H1 (cell line): ENCODE measurements at regions not wholly inside any gene's neighbourhood (a gene's known extent, or its start where the extent isn't known, plus 50 kb on each side); places are given as distances from the start of the nearest gene placed in this dataset.

ENCODE experiments used
- CTCF ChIA-PET: fragments of 300-600 bp; sonication (Branson Sonifier 250); formaldehyde crosslinking; loops from one replicate; lab custom pipeline; 2021; ENCODE audit not compliant: partially characterized antibody; lab: Charles Lee
- POLR2A ChIA-PET: fragments of 300-600 bp; sonication (Branson Sonifier 250); formaldehyde crosslinking; loops from one replicate; lab custom pipeline; 2021; ENCODE audit warnings: inconsistent platforms; ENCODE audit not compliant: partially characterized antibody; lab: Charles Lee
- DNase-seq, 2 experiments: peaks; one replicate each; pipeline versions ENCODE4 v3.0.0 to v3.0.0-alpha.2; 2010 to 2022; ENCODE audit warnings: low spot score in 2 of 2, low read depth in 1 of 2, mixed read lengths in 1 of 2
- FAIRE-seq: peaks from 2 replicates; lab custom pipeline; 2011; peaks lifted over from hg19 to GRCh38; lab: Jason Lieb, UNC
- H2AFZ ChIP-seq: 2 replicates; pipeline ENCODE4 v1.8.1; 2012; ENCODE audit warnings: low read length, inconsistent platforms
- H2AK5ac ChIP-seq: 2 replicates; pipeline ENCODE4 v1.6.1; 2013; ENCODE audit warnings: low read depth, low read length
- H2BK120ac ChIP-seq: replicated peaks from 2 replicates; pipeline ENCODE3; 2013; ENCODE audit warnings: low read depth, low read length, inconsistent platforms
- H2BK12ac ChIP-seq: 2 replicates; pipeline ENCODE4 v1.6.1; 2013; ENCODE audit warnings: low read depth, low read length
- H2BK15ac ChIP-seq: 2 replicates; pipeline ENCODE4 v1.6.1; 2013; ENCODE audit warnings: low read length
- H2BK20ac ChIP-seq: 2 replicates; pipeline ENCODE4 v1.6.1; 2013; ENCODE audit warnings: low read length
- H2BK5ac ChIP-seq: 2 replicates; pipeline ENCODE4 v1.6.1; 2013; ENCODE audit warnings: low read depth, low read length
- H3K14ac ChIP-seq: 2 replicates; pipeline ENCODE4 v1.6.1; 2013; ENCODE audit warnings: inconsistent platforms; ENCODE audit not compliant: insufficient read length
- H3K18ac ChIP-seq: 2 replicates; pipeline ENCODE4 v1.6.1; 2013; ENCODE audit warnings: low read length; ENCODE audit errors: extremely low read depth
- H3K23ac ChIP-seq: 2 replicates; pipeline ENCODE4 v1.6.1; 2013; ENCODE audit warnings: inconsistent platforms; ENCODE audit not compliant: insufficient read length
- H3K23me2 ChIP-seq: 2 replicates; pipeline ENCODE4 v1.6.1; 2013; ENCODE audit warnings: low read depth, low read length
- H3K27ac ChIP-seq: 2 replicates; pipeline ENCODE4 v1.6.1; 2011; ENCODE audit warnings: low read depth, low read length, inconsistent platforms
- H3K27me3 ChIP-seq, 4 experiments: replicated peaks in 1 of 4; 1 replicate in 1 of 4; 2 replicates in 3 of 4; pipeline versions ENCODE4 v1.6.1 to v1.8.1; 2011 to 2013; ENCODE audit warnings: low read length in 3 of 4, mild to moderate bottlenecking in 3 of 4, inconsistent platforms in 2 of 4, mixed read lengths in 2 of 4, moderate library complexity in 1 of 4; ENCODE audit not compliant: control insufficient read depth in 3 of 4, insufficient read depth in 3 of 4; ENCODE audit errors: extremely low read depth in 1 of 4
- H3K36me3 ChIP-seq, 4 experiments: 2 replicates each; pipeline versions ENCODE4 v1.6.1 to v1.8.1; 2011 to 2013; ENCODE audit warnings: mild to moderate bottlenecking in 4 of 4, low read length in 3 of 4, moderate library complexity in 2 of 4, control low read depth in 1 of 4, inconsistent platforms in 1 of 4; ENCODE audit not compliant: insufficient read depth in 4 of 4, control insufficient read depth in 2 of 4
- H3K4ac ChIP-seq: replicated peaks from 2 replicates; pipeline ENCODE3; 2013; ENCODE audit warnings: low read length, low read depth, mixed read lengths, inconsistent platforms; ENCODE audit not compliant: insufficient read length
- H3K4me1 ChIP-seq, 4 experiments: replicated peaks in 1 of 4; 1 replicate in 1 of 4; 2 replicates in 3 of 4; pipeline versions ENCODE4 v1.6.1 to v1.8.1; 2011 to 2013; ENCODE audit warnings: low read length in 3 of 4, inconsistent platforms in 2 of 4, mixed read lengths in 1 of 4; ENCODE audit not compliant: insufficient read depth in 4 of 4, control insufficient read depth in 3 of 4
- H3K4me2 ChIP-seq, 2 experiments: 2 replicates each; pipeline versions ENCODE4 v1.6.1 to v1.8.1; 2011 to 2013; ENCODE audit warnings: low read depth in 2 of 2, low read length in 2 of 2, control low read depth in 1 of 2, inconsistent platforms in 1 of 2, mild to moderate bottlenecking in 1 of 2; ENCODE audit not compliant: insufficient read depth in 1 of 2
- H3K4me3 ChIP-seq, 4 experiments: fragments of 200-600, 300-600 bp in 1 of 4; sonication (generic), shearing (Covaris generic), sonication (Bioruptor Twin) in 1 of 4; 2 replicates each; pipeline versions ENCODE4 v1.5.1 to v1.8.1; 2011 to 2016; ENCODE audit warnings: low read length in 4 of 4, low read depth in 3 of 4, control low read depth in 2 of 4, inconsistent platforms in 2 of 4, mild to moderate bottlenecking in 2 of 4, mixed read lengths in 1 of 4, moderate library complexity in 1 of 4; ENCODE audit not compliant: insufficient read depth in 2 of 4; ENCODE audit errors: extremely low read depth in 1 of 4
- H3K56ac ChIP-seq: replicated peaks from 2 replicates; pipeline ENCODE3; 2013; ENCODE audit warnings: low read depth, mild to moderate bottlenecking, mixed read lengths, low read length, inconsistent platforms; ENCODE audit not compliant: insufficient read length
- H3K79me1 ChIP-seq: 2 replicates; pipeline ENCODE4 v1.6.1; 2013; ENCODE audit warnings: low read depth, low read length, control low read depth
- H3K79me2 ChIP-seq, 2 experiments: 2 replicates each; pipeline versions ENCODE4 v1.6.1 to v1.8.1; 2012 to 2013; ENCODE audit warnings: low read length in 2 of 2, mild to moderate bottlenecking in 2 of 2, inconsistent platforms in 1 of 2; ENCODE audit not compliant: insufficient read depth in 2 of 2, control insufficient read depth in 1 of 2
- H3K9ac ChIP-seq, 4 experiments: replicated peaks in 1 of 4; 1 replicate in 1 of 4; 2 replicates in 3 of 4; pipeline versions ENCODE4 v1.6.1 to v1.8.1; 2011 to 2013; ENCODE audit warnings: low read depth in 3 of 4, low read length in 3 of 4, control low read depth in 2 of 4, mild to moderate bottlenecking in 2 of 4, moderate library complexity in 2 of 4, inconsistent platforms in 1 of 4; ENCODE audit errors: extremely low read depth in 1 of 4
- H3K9me3 ChIP-seq, 2 experiments: 2 replicates each; pipeline versions ENCODE4 v1.6.1 to v1.8.1; 2012 to 2013; ENCODE audit warnings: mild to moderate bottlenecking in 2 of 2, moderate library complexity in 2 of 2, control low read depth in 1 of 2, inconsistent platforms in 1 of 2, low read depth in 1 of 2, low read length in 1 of 2, mixed read lengths in 1 of 2; ENCODE audit not compliant: insufficient read depth in 2 of 2
- H4K20me1 ChIP-seq, 2 experiments: replicated peaks in 1 of 2; 2 replicates each; pipeline versions ENCODE3 to v1.8.1; 2011 to 2013; ENCODE audit warnings: inconsistent platforms in 2 of 2, low read length in 2 of 2, mild to moderate bottlenecking in 1 of 2; ENCODE audit not compliant: insufficient read depth in 2 of 2, control insufficient read depth in 1 of 2
- H4K5ac ChIP-seq: 2 replicates; pipeline ENCODE4 v1.6.1; 2013; ENCODE audit warnings: low read length, low read depth, mixed read lengths, inconsistent platforms; ENCODE audit not compliant: insufficient read length
- H4K8ac ChIP-seq: 2 replicates; pipeline ENCODE4 v1.8.0; 2013; ENCODE audit warnings: mild to moderate bottlenecking, moderate library complexity, low read length, inconsistent platforms; ENCODE audit not compliant: insufficient read depth; ENCODE audit errors: extremely low read depth
- H4K91ac ChIP-seq: replicated peaks from 2 replicates; pipeline ENCODE3; 2013; ENCODE audit warnings: low read length, mixed read lengths, inconsistent platforms; ENCODE audit not compliant: insufficient read length
- RNF2 ChIP-seq: fragments of 200-900, 300-1000 bp; sonication (generic); IDR thresholded peaks from 2 replicates; pipeline ENCODE4 v1.7.1; 2016; ENCODE audit warnings: borderline replicate concordance, low read depth, mild to moderate bottlenecking, antibody characterized with exemption, low read length; ENCODE audit not compliant: poor library complexity, severe bottlenecking; ENCODE audit errors: missing control alignments
- WGBS, 2 experiments: shearing (Covaris generic) in 1 of 2; methylation state at CpG; one replicate each; pipeline versions ENCODE4 v1.1.6 to v1.1.7; 2013 to 2015; ENCODE audit warnings: low lambda C conversion rate in 2 of 2, mixed read lengths in 2 of 2, inconsistent platforms in 1 of 2, low coverage in 1 of 2, missing lambda C conversion rate in 1 of 2; ENCODE audit not compliant: insufficient replicate concordance in 2 of 2, insufficient coverage in 1 of 2, insufficient read length in 1 of 2; ENCODE audit errors: extremely low coverage in 1 of 2, missing lambda C conversion rate in 1 of 2; 5-methylcytosine and 5-hydroxymethylcytosine counted together

GRCh38 chr7:25598765-25599164 lies 370.5 kb upstream of the NPVF start:
- Histone ChIP-seq H3K4me2 (no peak overlapping the region), H3K79me2 (no peaks in the 10 kb centered on the region), H2BK12ac (no peak overlapping the region), H4K8ac (no peak overlapping the region; the same call in 1 of the 2 replicates), H2AK5ac (no peak overlapping the region), H3K4ac (no peak overlapping the region), H2BK20ac (no peak overlapping the region), H4K91ac (no peak overlapping the region), H2BK15ac (no peak overlapping the region), H3K9ac (no peak overlapping the region), H4K20me1 (no peaks in the 10 kb centered on the region), H3K36me3 (no peaks in the 10 kb centered on the region), H4K5ac (no peak overlapping the region), H3K27me3 (no peaks in the 10 kb centered on the region), H3K23ac (no peak overlapping the region), H3K23me2 (no peaks in the 10 kb centered on the region), H3K4me1 (no peaks in the 10 kb centered on the region), H3K27ac (no peak overlapping the region), H3K4me3 (no peak overlapping the region), H3K18ac (no peak overlapping the region), H2AFZ (no peak overlapping the region), H2BK120ac (no peak overlapping the region)
- no peak for DNase-seq
- CTCF ChIA-PET: interaction anchor here (0.6 kb wide), 1 partner anchor 30 kb away, joined by 4 read pairs; no protein-coding TSS in a partner anchor
- WGBS, 2 experiments: 96% methylated on average over 5 of the region's 5 CpGs; no CpG with 5 or more reads in 1 of the 2 experiments
- no peak for TF ChIP-seq RNF2
- TF ChIP-seq, all 59 proteins: peak for 0
- no peak overlapping the region for H2BK5ac ChIP-seq
- no peak overlapping the region for H3K56ac ChIP-seq
- no peak overlapping the region for H3K14ac ChIP-seq
- H3K79me1 ChIP-seq: no peaks in the 10 kb centered on the region
- POLR2A ChIA-PET: no interaction called here
- no peak for FAIRE-seq
- H3K9me3 ChIP-seq: no peaks in the 10 kb centered on the region
